ENCODE measurements at regions not wholly inside any gene's neighbourhood (a gene's known extent, or its start where the extent isn't known, plus 50 kb on each side); places are given as distances from the start of the nearest gene placed in this dataset.

GRCh38 chr10:35979116-35979515 is 337.0 kb upstream of the FZD8 start:
- no TSS peak for BruUV-seq (replicated peaks)
- peaks cover 0 to 8% of the 10 kb centered on the region in 2 experiments; a peak in 2 of 4 replicates for H3K9me3 ChIP-seq (ENCODE audit: control insufficient read depth in 1 of 2, insufficient read depth in 1 of 2, low read depth in 1 of 2, low read length in 2 of 2)

More at GRCh38 chr10:35979116-35979515, 337.0 kb upstream of the FZD8 start:
- CTCF ChIA-PET: no interaction called here
- RAD21 ChIA-PET (ENCODE audit: low non-redundant PET in 1 of 2, low total read pairs in 2 of 2, uncharacterized antibody in 2 of 2, unreplicated experiment in 2 of 2): no interaction called here
- H3K27me3 ChIP-seq (ENCODE audit: insufficient read depth, low read length): no peaks in the 10 kb centered on the region
- no peak overlapping the region for H3K4me2 ChIP-seq (ENCODE audit: low read length)
- no peak overlapping the region for H3K4me3 ChIP-seq (replicated peaks in 1 of 2; ENCODE audit: low read depth in 1 of 2, low read length in 2 of 2)
- H3K4me1 ChIP-seq (ENCODE audit: control insufficient read depth in 1 of 2, insufficient read depth in 2 of 2, low read length in 2 of 2): no peaks in the 10 kb centered on the region
- H3K9ac ChIP-seq (ENCODE audit: low read length): no peak overlapping the region
- H3K79me2 ChIP-seq (ENCODE audit: insufficient read depth, low read length): no peaks in the 10 kb centered on the region
- no peak overlapping the region for H2AFZ ChIP-seq (ENCODE audit: low read depth, low read length, poor library complexity, severe bottlenecking)
- POLR2A ChIA-PET: no interaction called here
- DNase-seq (ENCODE audit: low read depth, low spot score) (no peak), ATAC-seq (no peak)
- H4K20me1 ChIP-seq (ENCODE audit: insufficient read depth): no peaks in the 10 kb centered on the region
- intact Hi-C loops (cut with micrococcal nuclease): no loop called here
- TF ChIP-seq JUND (IDR thresholded peaks at IDR 0.05) (no peak), CBX3 (IDR thresholded peaks at IDR 0.05; ENCODE audit: low read depth) (no peak), CEBPB (IDR thresholded peaks at IDR 0.05; ENCODE audit: low read depth) (no peak), POLR2AphosphoS5 (IDR thresholded peaks at IDR 0.05; ENCODE audit: low read depth, low read length) (no peak), YY1 (IDR thresholded peaks at IDR 0.05; ENCODE audit: extremely low read depth, insufficient replicate concordance, low read depth, low read length) (no peak), RAD21 (IDR thresholded peaks at IDR 0.05; ENCODE audit: low read depth) (no peak), EGR1 (IDR thresholded peaks at IDR 0.05; ENCODE audit: low read depth) (no peak), REST (IDR thresholded peaks at IDR 0.05; ENCODE audit: low read depth) (no peak), SRF (IDR thresholded peaks at IDR 0.05; ENCODE audit: low read depth) (no peak), ATF3 (IDR thresholded peaks at IDR 0.05) (no peak), ZBTB33 (IDR thresholded peaks at IDR 0.05; ENCODE audit: extremely low read depth, insufficient replicate concordance, low read length) (no peak)
- H3K9me2 ChIP-seq (ENCODE audit: insufficient read depth): no peaks in the 10 kb centered on the region
- no peak overlapping the region for H3K27ac ChIP-seq (ENCODE audit: low read depth, low read length)
- no peaks in the 10 kb centered on the region; a peak in 1 of 4 replicates for H3K36me3 ChIP-seq (ENCODE audit: control insufficient read depth in 1 of 2, insufficient read depth in 2 of 2, low read length in 2 of 2)
